ENCODE measurements at regions not wholly inside any gene's neighbourhood (a gene's known extent, or its start where the extent isn't known, plus 50 kb on each side); places are given as distances from the start of the nearest gene placed in this dataset.

- no peak for TF ChIP-seq EP300 (IDR thresholded peaks at IDR 0.05)
- no peak for TF ChIP-seq CTCF (IDR thresholded peaks at IDR 0.05)
- TF ChIP-seq POLR2A (IDR thresholded peaks at IDR 0.05): no peak
Observed at GRCh38 chr7:155987681-155988235, 175.5 kb upstream of the SHH start.

Measured in ovary (tissue), 3 donors.